Activated CD4-positive, alpha-beta T cell treated with anti-CD3 and anti-CD28 coated beads, Interleukin-2, amount 10 ng/mL, durations not matched to agents 7 days and 5 days (primary cell): ENCODE measurements at regions not wholly inside any gene's neighbourhood (a gene's known extent, or its start where the extent isn't known, plus 50 kb on each side); places are given as distances from the start of the nearest gene placed in this dataset.

Experiments used
- CTCF ChIA-PET: fragments of 350-600 bp; sonication (Branson Sonifier 250); formaldehyde crosslinking; loops from one replicate; lab custom pipeline; 2021; ENCODE audit warnings: antibody characterized with exemption; lab: Charles Lee
- POLR2A ChIA-PET: fragments of 350-600 bp; sonication (Branson Sonifier 250); formaldehyde crosslinking; loops from one replicate; lab custom pipeline; 2021; ENCODE audit warnings: antibody characterized with exemption; lab: Charles Lee
- DNase-seq: peaks from one replicate; pipeline ENCODE4 v3.0.0-alpha.2; 2020
- H3K27ac Mint-ChIP-seq: one replicate; pipeline ENCODE4 v1.8.0; 2021; ENCODE audit warnings: mild to moderate bottlenecking, moderate library complexity, mixed read lengths
- H3K27me3 Mint-ChIP-seq: one replicate; pipeline ENCODE4 v1.8.0; 2021; ENCODE audit warnings: mixed read lengths
- H3K36me3 Mint-ChIP-seq: one replicate; pipeline ENCODE4 v1.8.0; 2021; ENCODE audit warnings: low read depth, mixed read lengths
- H3K4me1 Mint-ChIP-seq: one replicate; pipeline ENCODE4 v1.8.0; 2021; ENCODE audit warnings: mixed read lengths
- H3K4me3 Mint-ChIP-seq: one replicate; pipeline ENCODE4 v1.8.0; 2021; ENCODE audit warnings: mild to moderate bottlenecking, moderate library complexity, mixed read lengths
- H3K9me3 Mint-ChIP-seq: one replicate; pipeline ENCODE4 v1.8.0; 2021; ENCODE audit warnings: mixed read lengths

- no peaks in the 10 kb centered on the region for H3K36me3 Mint-ChIP-seq
- H3K4me1 Mint-ChIP-seq: no peaks in the 10 kb centered on the region
- POLR2A ChIA-PET: no interaction called here
- no peak overlapping the region for H3K4me3 Mint-ChIP-seq
- DNase-seq: no peak
- H3K27ac Mint-ChIP-seq: no peak overlapping the region
- H3K9me3 Mint-ChIP-seq: no peaks in the 10 kb centered on the region
- no peaks in the 10 kb centered on the region for H3K27me3 Mint-ChIP-seq
- CTCF ChIA-PET: no interaction called here
Observed at GRCh38 chr4:165751882-165752281, 121.2 kb upstream of the TLL1 start.

DNA sequence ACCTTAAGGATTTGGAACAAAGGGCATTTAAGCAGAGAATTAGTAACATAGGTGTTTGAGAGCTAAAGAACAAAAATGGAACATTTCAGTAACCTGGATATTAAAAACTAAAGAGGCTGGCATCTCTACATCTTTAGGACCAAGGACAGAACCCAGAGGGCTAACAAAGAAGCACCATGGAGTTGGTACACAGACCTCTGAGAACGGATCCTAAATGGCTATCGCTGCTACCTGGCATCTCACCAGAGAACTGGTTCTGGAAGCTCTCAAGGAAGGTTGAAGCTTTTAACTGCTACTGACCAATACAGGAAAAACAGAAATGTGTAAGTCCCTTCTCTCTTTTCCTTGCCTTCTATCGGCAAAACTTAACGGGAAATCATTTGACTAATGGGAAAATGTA lies 118.4 kb upstream of the TLL1 start:
- CTCF ChIA-PET: no interaction called here

GRCh38 chr4:165756836-165757235 lies 116.2 kb upstream of the TLL1 start:
- no peak for DNase-seq
- no peaks in the 10 kb centered on the region for H3K4me1 Mint-ChIP-seq
- no peaks in the 10 kb centered on the region for H3K36me3 Mint-ChIP-seq
- H3K27me3 Mint-ChIP-seq: no peaks in the 10 kb centered on the region
- no peak overlapping the region for H3K27ac Mint-ChIP-seq
- CTCF ChIA-PET: no interaction called here
- POLR2A ChIA-PET: no interaction called here
- H3K9me3 Mint-ChIP-seq: no peaks in the 10 kb centered on the region
- no peak overlapping the region for H3K4me3 Mint-ChIP-seq

More for the DNA sequence above, 118.4 kb upstream of the TLL1 start:
- Mint-ChIP-seq H3K4me1 (no peaks in the 10 kb centered on the region), H3K9me3 (no peaks in the 10 kb centered on the region), H3K27me3 (no peaks in the 10 kb centered on the region), H3K36me3 (no peaks in the 10 kb centered on the region), H3K4me3 (no peak overlapping the region), H3K27ac (no peak overlapping the region)
- DNase-seq: no peak
- POLR2A ChIA-PET: no interaction called here

GRCh38 chr4:165757451-165757850 lies 115.6 kb upstream of the TLL1 start:
- POLR2A ChIA-PET: no interaction called here
- Mint-ChIP-seq H3K27me3 (no peaks in the 10 kb centered on the region), H3K9me3 (no peaks in the 10 kb centered on the region), H3K27ac (no peak overlapping the region), H3K36me3 (no peaks in the 10 kb centered on the region), H3K4me3 (no peak overlapping the region), H3K4me1 (no peaks in the 10 kb centered on the region)
- no peak for DNase-seq
- CTCF ChIA-PET: no interaction called here

DNA sequence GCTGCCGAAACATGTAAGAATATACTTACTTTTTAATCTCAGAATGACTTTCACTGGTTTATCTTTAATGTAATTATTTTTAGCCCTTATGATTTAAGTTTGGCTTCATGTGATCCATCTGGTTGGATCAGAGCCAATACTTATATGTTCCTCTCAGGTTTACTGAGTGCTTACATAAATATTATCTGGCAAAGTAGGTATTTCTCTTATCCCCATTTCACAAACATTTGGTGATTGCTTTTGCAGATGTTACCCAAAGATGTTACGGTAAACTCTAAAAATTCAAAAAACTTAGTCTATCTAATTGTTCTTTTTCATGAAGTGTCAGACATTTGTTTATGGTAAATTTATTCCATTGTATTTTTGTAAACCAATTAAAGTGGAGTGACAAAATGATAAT lies 115.0 kb upstream of the TLL1 start:
- Mint-ChIP-seq H3K27ac (no peak overlapping the region), H3K36me3 (no peaks in the 10 kb centered on the region), H3K27me3 (no peaks in the 10 kb centered on the region), H3K4me1 (no peaks in the 10 kb centered on the region), H3K4me3 (no peak overlapping the region), H3K9me3 (no peaks in the 10 kb centered on the region)
- DNase-seq: no peak
- ChIA-PET POLR2A (no interaction called here), CTCF (no interaction called here)

DNA sequence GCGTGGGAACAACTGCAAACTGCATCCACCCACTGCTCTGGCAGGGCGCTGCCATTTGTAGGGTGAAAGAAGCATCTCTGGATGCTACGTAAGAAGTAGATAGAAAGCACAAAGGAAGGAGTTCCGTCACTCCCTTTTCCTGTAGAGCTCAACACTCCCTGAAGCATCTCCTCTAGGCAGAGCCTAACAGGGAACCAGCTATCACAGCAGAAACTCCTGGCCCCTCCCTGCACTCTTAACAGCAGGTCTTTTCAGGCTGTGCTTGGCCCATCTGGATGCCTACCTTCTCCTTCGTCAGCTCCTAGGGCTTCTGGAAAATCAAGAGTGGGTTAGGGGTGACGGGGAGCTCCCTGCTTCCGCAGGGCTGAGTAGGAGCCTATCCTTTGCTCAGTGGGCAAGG lies 112.9 kb upstream of the TLL1 start:
- no peaks in the 10 kb centered on the region for H3K36me3 Mint-ChIP-seq
- H3K27ac Mint-ChIP-seq: no peak overlapping the region
- H3K4me3 Mint-ChIP-seq: no peak overlapping the region
- CTCF ChIA-PET: no interaction called here
- no peak for DNase-seq
- H3K9me3 Mint-ChIP-seq: no peaks in the 10 kb centered on the region
- POLR2A ChIA-PET: no interaction called here
- H3K27me3 Mint-ChIP-seq: no peaks in the 10 kb centered on the region
- H3K4me1 Mint-ChIP-seq: no peaks in the 10 kb centered on the region

DNA sequence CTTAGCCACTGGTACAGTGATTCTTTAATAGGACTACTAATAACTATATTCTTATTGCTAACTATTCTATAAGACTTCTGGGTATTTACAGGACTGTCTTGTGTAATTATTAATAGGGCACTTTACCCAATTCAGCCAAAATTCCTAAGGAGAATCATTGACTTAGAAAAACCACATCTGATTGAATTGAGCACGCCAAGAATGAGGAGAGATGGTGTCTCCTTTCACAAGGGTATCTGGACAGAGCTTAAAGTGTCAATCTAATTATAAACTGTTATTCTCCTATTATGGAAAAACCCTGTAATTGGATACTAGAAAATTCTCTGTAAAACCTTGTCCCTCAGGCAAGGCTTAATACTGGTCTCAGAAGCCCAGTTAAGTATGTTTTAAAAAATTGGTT lies 111.1 kb upstream of the TLL1 start:
- no peaks in the 10 kb centered on the region for H3K4me1 Mint-ChIP-seq
- POLR2A ChIA-PET: no interaction called here
- H3K27me3 Mint-ChIP-seq: no peaks in the 10 kb centered on the region
- H3K27ac Mint-ChIP-seq: no peak overlapping the region
- no peak for DNase-seq
- no peaks in the 10 kb centered on the region for H3K36me3 Mint-ChIP-seq
- H3K9me3 Mint-ChIP-seq: no peaks in the 10 kb centered on the region
- H3K4me3 Mint-ChIP-seq: no peak overlapping the region
- CTCF ChIA-PET: no interaction called here

DNA sequence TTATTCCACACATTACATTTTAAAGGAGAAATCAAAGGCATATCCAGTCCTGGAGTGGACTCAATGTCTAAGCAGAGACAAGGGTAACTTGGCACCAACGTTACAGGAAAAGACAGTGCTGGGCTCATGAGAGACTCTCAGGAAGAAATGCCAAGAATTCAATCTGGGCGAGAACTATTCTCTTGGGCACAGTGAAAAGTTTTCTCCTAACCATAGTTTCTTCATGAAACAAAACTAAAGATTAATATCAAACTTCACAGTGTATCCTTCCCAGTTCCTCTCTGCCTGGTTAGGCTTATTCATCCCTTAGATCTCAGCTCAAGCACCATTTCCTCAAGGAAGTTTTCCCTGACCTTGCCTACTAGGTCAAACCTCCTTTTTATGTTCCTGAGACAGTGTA lies 109.4 kb upstream of the TLL1 start:
- POLR2A ChIA-PET: no interaction called here
- no peak for DNase-seq
- no peak overlapping the region for H3K4me3 Mint-ChIP-seq
- no peaks in the 10 kb centered on the region for H3K27me3 Mint-ChIP-seq
- CTCF ChIA-PET: no interaction called here
- H3K36me3 Mint-ChIP-seq: no peaks in the 10 kb centered on the region
- H3K4me1 Mint-ChIP-seq: no peaks in the 10 kb centered on the region
- no peak overlapping the region for H3K27ac Mint-ChIP-seq
- no peaks in the 10 kb centered on the region for H3K9me3 Mint-ChIP-seq

DNA sequence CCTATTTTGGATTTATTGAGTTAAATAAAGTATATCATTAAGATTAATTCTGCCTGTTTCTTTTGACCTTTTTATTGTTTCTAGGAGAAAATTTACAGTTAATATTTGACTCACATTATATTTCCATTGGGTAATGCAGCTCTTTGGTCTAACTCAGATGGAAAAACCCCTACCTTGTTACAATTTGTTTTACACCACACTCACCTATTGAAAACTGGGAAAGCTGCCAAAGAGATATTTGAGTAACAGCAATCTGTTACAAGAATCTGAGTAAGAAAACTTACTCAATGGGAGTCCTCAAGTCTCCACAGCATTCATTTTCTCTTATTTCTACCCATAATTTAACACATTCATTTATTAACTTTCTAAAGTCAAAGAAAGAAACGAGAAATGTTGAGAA lies 108.0 kb upstream of the TLL1 start:
- Mint-ChIP-seq H3K4me3 (no peak overlapping the region), H3K36me3 (no peaks in the 10 kb centered on the region), H3K9me3 (no peaks in the 10 kb centered on the region), H3K4me1 (no peaks in the 10 kb centered on the region), H3K27ac (no peak overlapping the region), H3K27me3 (no peaks in the 10 kb centered on the region)
- POLR2A ChIA-PET: no interaction called here
- no peak for DNase-seq
- CTCF ChIA-PET: no interaction called here

DNA sequence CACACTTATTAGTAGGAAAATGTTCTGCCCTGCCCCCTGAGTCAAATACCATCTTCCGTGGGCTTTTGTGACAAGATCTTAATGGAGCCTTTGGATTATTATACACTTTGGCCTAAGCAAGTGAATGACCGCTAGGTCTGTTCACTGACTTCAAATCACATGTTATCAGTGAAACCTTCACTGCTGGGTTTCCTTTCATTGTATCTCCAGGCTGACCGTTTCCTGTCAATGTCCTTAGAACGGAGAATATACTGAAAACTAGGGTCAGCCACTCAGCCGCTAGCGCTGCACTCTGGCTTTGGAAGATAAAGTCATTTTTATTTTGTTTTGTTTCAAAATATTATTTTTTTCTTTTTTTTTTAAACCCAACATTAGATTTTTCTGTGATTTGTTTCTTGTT lies 107.0 kb upstream of the TLL1 start:
- ChIA-PET CTCF (no interaction called here), POLR2A (no interaction called here)
- DNase-seq: no peak
- no peak overlapping the region for H3K27ac Mint-ChIP-seq
- H3K4me3 Mint-ChIP-seq: no peak overlapping the region
- no peaks in the 10 kb centered on the region for H3K27me3 Mint-ChIP-seq
- H3K4me1 Mint-ChIP-seq: no peaks in the 10 kb centered on the region
- no peaks in the 10 kb centered on the region for H3K9me3 Mint-ChIP-seq
- H3K36me3 Mint-ChIP-seq: no peaks in the 10 kb centered on the region

DNA sequence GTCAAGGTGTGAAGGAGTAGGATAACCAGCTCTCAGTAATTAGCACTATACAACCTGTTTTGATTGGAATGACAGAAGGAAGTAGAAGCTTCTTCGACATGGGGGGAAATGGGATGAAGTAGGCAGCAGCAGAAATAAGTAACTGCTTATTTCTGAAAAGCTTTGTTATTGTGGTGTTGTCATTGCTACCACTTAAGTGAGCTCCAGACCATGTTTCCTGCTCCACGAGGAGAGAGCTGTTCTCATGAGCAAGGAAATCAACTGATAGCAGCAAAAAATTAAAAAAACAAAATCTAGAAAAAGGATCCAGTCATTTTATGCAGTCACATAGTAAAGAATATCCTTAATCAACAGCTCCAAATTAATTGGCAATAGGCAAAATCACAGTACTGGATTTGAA lies 106.1 kb upstream of the TLL1 start:
- POLR2A ChIA-PET: no interaction called here
- H3K9me3 Mint-ChIP-seq: no peaks in the 10 kb centered on the region
- CTCF ChIA-PET: interaction anchor here (0.6 kb wide), 1 partner anchor 192 kb away, joined by 5 read pairs; no protein-coding TSS in a partner anchor
- no peak overlapping the region for H3K27ac Mint-ChIP-seq
- no peaks in the 10 kb centered on the region for H3K36me3 Mint-ChIP-seq
- no peak overlapping the region for H3K4me3 Mint-ChIP-seq
- no peaks in the 10 kb centered on the region for H3K27me3 Mint-ChIP-seq
- H3K4me1 Mint-ChIP-seq: no peaks in the 10 kb centered on the region
- no peak for DNase-seq

DNA sequence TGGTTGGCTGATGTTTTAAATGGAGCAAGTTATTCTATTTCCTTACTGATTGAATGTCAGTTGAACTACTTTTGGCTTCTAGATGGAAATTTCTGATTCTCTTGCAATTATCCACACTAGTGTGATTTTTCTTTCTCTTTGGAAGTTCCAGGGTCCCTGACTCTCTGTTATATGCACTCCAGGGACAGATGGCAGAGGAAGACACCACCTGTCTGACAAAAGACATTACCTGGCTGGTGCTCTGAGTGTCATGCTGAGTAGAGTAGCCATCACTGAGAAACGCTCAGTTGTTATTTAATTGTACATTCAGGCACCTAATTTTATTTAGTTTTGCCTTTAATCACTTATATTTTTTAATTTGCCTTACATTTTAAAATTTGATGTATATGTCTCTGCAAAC lies 105.4 kb upstream of the TLL1 start:
- Mint-ChIP-seq H3K36me3 (no peaks in the 10 kb centered on the region), H3K4me1 (no peaks in the 10 kb centered on the region)

GRCh38 chr4:165768281-165768680 lies 104.8 kb upstream of the TLL1 start:
- no peaks in the 10 kb centered on the region for H3K4me1 Mint-ChIP-seq
- ChIA-PET POLR2A (no interaction called here), CTCF (no interaction called here)
- no peak overlapping the region for H3K4me3 Mint-ChIP-seq
- H3K27ac Mint-ChIP-seq: no peak overlapping the region
- H3K27me3 Mint-ChIP-seq: no peaks in the 10 kb centered on the region
- no peaks in the 10 kb centered on the region for H3K9me3 Mint-ChIP-seq
- H3K36me3 Mint-ChIP-seq: no peaks in the 10 kb centered on the region
- DNase-seq: no peak

More for the DNA sequence above, 105.4 kb upstream of the TLL1 start:
- POLR2A ChIA-PET: no interaction called here
- Mint-ChIP-seq H3K27ac (no peak overlapping the region), H3K9me3 (no peaks in the 10 kb centered on the region), H3K27me3 (no peaks in the 10 kb centered on the region), H3K4me3 (no peak overlapping the region)
- no peak for DNase-seq
- CTCF ChIA-PET: no interaction called here

GRCh38 chr4:165774326-165774725 lies 98.7 kb upstream of the TLL1 start:
- POLR2A ChIA-PET: no interaction called here
- Mint-ChIP-seq H3K4me1 (no peaks in the 10 kb centered on the region), H3K27me3 (no peaks in the 10 kb centered on the region), H3K36me3 (no peaks in the 10 kb centered on the region), H3K27ac (no peak overlapping the region), H3K4me3 (no peak overlapping the region), H3K9me3 (no peaks in the 10 kb centered on the region)
- CTCF ChIA-PET: no interaction called here
- no peak for DNase-seq
